ENCODE measurements at regions not wholly inside any gene's neighbourhood (a gene's known extent, or its start where the extent isn't known, plus 50 kb on each side); places are given as distances from the start of the nearest gene placed in this dataset.
"Not testable (repeated sequence)": the region's sequence is repeated elsewhere in the genome, so short reads cannot be mapped to it uniquely, and the experiment has no call there.

DNA sequence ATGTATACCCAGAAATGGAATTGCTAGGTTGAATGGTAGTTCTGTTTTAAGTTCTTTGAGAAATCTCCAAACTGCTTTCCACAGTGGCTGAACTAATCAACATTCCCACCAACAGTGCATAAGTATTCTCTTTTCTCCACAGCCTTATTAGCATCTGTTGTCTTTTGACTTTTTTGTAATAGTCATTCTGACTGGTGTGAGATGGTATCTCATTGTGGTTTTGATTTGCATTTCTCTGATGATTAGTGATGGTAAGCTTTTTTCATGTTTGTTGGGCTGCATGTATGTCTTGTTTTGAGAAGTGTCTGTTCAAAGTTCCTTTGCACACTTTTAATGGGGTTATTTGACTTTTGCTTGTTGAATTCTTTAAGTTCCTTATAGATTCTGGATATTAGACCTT, 52.4 kb upstream of the EHHADH start:
- DNase-seq (ENCODE audit: low read depth), result not testable (repeated sequence)

DNA sequence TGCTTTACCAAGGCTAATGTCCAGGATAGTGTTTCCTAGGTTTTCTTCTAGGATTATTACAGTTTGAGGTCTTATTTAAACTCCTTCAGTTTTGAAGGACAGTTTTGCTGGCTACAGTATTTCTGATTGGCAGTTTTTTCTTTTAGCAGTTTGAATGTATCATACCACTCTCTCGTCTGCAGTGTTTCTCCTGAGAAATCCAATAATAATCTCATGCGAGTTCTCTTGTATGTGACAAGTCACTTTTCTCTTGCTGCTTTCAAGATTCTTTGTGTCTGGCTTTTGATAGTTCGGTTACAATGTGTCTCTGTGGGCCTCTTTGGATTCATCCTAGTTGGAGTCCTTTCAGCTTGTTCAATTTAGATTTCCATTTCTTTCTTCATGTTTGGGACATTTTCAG, 53.0 kb upstream of the EHHADH start:
- no peak for DNase-seq (ENCODE audit: low read depth)

DNA sequence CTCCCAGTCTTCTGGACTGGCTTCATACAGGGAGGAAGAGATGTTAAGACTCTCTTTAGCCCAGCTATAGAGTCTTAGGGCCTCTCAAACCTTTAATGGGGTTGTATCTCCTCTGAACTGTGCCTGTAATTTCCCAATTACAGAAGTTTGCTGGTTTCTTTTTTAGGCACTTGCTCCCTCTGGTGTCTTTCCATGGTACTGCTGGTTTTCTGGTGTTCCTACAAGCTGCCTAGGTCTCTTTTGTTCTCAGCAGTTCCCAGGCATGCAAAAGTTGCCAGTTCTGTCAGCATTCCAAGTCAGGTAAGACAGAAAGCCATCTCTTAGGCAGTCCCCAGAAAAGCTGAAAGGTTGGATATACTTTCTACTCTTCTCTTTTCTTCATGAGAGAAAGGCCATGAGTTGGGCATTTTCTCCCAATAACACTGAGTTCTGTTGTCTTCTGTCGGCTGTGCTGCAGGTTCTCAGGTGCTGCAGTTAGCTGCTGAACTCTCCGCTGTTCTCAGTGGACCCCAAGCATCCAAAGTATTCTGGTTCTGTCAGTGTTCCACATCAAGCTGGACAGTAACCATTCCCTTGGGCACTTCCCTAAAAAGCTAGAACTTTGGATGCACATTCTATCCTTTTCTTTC, 54.4 kb upstream of the EHHADH start:
- peak; percentile 70 for DNase-seq (ENCODE audit: low read depth)

DNA sequence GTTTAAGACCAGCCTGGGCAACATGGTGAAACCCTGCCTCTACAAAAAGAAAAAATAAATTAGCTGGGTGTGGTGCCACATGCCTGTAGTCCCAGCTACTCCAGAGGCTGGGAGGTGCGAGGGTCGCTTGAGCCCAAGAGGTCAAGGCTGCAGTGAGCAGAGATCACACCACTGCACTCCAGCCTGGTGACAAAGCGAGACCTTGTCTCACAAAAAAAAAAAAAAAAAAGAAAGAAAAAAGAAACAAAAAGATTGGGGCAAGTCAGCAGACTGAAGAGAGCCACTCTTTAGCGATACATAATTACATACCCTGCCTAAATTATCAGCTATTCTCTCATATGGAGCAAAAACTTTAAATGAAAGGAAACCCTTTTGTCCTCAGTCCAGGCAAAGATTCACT, 53.6 kb upstream of the MAP3K13 start:
- no peak for DNase-seq (ENCODE audit: low read depth)

DNA sequence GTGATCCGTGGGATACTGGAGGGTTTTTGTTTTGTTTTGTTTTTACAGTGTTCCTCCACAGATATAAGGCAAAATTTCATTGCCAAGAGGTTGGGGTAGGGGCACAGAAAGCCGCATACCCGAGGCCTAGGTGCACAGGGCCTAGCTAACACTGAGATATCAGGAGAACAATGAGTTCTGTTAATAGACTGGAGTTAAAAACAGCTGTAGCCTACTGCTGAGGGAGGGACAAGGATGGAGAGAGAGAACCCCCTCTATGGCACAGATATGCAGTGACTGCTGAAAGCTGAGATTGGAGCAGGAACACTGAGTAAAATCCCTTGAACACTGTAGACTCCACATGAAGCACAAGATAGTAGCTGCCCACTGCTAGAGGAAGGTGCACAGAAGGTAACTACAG, 53.1 kb upstream of the MAP3K13 start:
- no peak for DNase-seq (ENCODE audit: low read depth)

DNA sequence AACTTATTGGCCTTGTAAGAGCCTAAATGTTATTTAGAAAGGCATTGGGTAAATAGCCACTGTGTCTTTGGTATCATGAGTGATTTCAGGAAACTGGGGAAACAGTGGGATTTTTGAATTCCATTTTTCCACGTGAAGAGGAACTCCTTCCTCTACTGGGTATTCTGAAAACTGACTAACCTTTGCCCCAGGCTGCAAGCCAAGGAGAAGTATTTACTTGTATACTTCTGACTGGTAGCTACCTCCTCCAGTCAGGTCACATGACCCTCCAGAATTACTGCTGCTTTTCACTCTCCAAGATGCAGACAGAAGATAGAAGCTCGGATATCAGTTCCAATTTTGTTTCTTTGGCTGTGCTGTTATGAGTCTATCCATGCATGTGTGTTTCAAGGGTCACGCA, 50.9 kb upstream of the MAP3K13 start:
- no peak for DNase-seq (ENCODE audit: low read depth)

Data from iris pigment epithelial cell (primary cell).